ENCODE measurements at regions not wholly inside any gene's neighbourhood (a gene's known extent, or its start where the extent isn't known, plus 50 kb on each side); places are given as distances from the start of the nearest gene placed in this dataset.
A peak's percentile ranks its signal among the peaks of the same experiment; 100 is the strongest.
"Not testable (repeated sequence)": the region's sequence is repeated elsewhere in the genome, so short reads cannot be mapped to it uniquely, and the experiment has no call there.

- not testable (repeated sequence) for DNase-seq
Observed at GRCh38 chr1:91207691-91208090, 185.9 kb upstream of the ZNF644 start.

DNA sequence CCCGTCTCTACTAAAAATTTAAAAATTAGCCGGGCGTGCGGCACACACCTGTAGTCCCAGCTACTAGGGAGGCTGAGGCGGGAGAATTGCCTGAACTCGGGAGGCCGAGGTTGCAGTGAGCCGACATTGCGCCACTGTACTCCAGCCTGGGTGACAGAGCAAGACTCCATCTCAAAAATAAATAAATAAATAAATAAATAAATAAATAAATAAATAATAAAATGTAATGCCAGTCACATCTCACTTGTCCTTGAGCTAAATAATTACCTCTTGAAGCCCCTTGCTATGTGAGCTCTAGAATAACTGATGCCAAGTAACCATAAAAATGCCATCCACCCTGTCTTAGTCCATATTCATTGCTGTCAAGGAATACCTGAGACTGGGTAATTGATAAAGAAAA, 182.3 kb upstream of the ZNF644 start:
- not testable (repeated sequence) for DNase-seq

DNA sequence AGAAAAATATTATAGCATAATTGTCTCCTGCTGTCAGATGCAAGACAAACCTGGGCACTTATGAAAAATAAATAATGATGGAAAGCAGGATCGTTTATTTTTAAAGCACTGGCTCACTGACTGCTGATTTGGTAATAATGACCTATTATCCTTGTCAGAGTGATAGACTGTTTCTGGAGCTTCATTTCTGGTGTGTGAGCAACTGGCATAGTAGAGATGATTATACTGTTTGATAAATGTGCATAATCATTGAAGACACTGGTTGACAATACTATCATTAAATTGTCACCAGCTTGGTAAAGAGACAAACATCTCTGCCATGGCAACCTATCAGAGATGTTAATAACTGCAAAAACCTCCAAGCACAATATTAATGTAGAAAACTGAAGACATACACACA, 179.9 kb upstream of the ZNF644 start:
- no peak for DNase-seq

- DNase-seq = no peak
Observed at GRCh38 chr1:91201176-91201575, 179.3 kb upstream of the ZNF644 start.

DNA sequence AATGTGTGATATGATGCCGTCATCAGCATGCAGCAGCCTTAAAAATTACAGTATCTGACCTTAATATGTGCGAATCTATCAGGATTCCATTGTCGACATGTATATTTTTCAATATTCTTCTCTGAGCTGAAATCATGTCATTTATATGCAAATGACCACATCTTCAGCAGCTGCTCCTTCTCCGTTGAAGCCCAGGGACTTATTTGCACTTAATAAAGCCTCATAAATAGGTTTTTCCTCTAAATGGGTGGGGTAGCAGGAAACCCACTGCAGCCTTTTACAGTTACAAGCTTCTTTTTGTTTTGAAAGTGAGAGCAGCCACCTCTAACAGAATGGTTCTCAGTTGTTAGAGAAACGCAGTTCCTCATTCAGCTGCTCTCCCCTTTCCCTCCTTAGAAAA, 178.8 kb upstream of the ZNF644 start:
- no peak for DNase-seq

DNA sequence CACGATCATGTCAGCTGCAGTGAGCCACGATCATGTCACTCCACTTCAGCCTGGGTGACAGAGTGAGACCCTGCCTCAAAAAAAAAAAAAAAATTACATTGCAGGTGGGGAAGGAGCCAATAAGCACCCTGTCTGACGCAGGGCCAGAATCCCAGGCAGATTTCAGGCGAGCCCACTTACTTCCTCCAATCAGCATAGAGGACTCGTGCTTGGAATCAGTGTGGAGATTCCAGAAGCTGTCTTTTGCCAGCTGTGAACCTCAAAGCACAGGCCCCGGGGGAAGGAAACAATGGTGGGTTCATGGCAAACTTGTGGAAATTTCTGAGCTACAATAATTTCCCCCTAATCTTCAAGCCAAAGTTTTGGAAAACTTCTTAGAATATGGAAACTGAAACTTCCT, 178.2 kb upstream of the ZNF644 start:
- no peak for DNase-seq

GRCh38 chr1:91190996-91191395, 169.2 kb upstream of the ZNF644 start:
- DNase-seq = no peak

GRCh38 chr1:91189096-91189495, 167.3 kb upstream of the ZNF644 start:
- no peak for DNase-seq

DNA sequence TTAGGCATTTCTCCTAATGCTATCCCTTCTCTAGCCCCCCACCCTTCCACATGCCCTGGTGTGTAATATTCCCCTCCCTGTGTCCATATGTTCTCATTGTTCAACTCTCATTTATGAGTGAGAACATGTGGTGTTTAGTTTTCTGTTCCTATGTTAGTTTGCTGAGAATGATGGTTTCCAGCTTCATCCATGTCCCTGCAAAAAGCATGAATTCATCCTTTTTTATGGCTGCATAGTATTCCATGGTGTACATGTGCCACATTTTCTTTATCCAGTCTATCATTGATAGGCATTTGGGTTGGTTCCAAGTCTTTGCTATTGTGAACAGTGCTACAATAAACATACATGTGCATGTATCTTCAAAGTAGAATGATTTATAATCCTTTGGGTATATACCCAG, 161.0 kb upstream of the ZNF644 start:
- DNase-seq = not testable (repeated sequence)

- no peak for DNase-seq
Observed at GRCh38 chr1:91176250-91176649, 154.4 kb upstream of the ZNF644 start.

DNA sequence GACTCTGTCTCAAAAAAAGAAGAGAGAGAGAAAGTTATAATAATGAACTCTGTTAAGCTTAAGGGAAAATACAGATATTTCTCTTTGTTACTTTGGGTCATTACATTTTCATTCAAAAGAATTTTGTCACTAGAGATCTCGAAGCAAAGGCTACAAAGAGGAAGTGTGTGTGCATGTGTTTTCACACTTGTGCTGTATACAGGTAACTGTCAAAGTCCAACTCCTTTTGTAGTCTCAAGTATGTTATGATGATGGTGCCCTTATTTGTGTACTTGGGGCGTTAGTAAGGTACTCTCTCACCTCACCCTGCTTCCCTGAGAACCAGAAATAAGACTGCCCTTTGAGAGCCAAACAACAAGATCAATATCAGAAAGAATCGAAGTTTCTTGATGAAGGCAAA, 152.9 kb upstream of the ZNF644 start:
- no peak for DNase-seq

- DNase-seq = no peak
Observed at GRCh38 chr1:91173346-91173890, 151.6 kb upstream of the ZNF644 start.

GRCh38 chr1:91172541-91172940, 150.7 kb upstream of the ZNF644 start:
- no peak for DNase-seq

DNA sequence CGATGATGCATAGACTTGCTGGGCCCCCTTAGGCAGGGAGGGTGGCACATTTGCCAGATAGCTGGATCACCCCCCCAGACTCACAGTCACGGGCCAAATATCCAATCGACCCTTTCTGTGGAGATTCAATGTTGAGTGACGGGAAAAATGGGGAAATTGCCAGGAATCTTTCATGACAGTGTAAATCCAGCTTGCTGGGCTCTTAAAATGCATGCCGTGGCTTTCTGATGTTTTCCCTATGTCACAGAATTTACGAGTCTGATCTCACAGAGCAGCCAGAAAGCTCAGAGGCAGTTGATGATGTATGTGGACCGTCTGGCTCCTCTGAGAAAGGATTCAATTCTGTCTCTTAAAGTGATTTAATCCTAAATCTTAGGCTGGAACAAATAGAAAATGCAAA, 150.1 kb upstream of the ZNF644 start:
- DNase-seq = no peak

- no peak for DNase-seq
Observed at GRCh38 chr1:91170571-91170970, 148.7 kb upstream of the ZNF644 start.

GRCh38 chr1:91166106-91166712, 144.4 kb upstream of the ZNF644 start:
- DNase-seq = peak; percentile 78

DNA sequence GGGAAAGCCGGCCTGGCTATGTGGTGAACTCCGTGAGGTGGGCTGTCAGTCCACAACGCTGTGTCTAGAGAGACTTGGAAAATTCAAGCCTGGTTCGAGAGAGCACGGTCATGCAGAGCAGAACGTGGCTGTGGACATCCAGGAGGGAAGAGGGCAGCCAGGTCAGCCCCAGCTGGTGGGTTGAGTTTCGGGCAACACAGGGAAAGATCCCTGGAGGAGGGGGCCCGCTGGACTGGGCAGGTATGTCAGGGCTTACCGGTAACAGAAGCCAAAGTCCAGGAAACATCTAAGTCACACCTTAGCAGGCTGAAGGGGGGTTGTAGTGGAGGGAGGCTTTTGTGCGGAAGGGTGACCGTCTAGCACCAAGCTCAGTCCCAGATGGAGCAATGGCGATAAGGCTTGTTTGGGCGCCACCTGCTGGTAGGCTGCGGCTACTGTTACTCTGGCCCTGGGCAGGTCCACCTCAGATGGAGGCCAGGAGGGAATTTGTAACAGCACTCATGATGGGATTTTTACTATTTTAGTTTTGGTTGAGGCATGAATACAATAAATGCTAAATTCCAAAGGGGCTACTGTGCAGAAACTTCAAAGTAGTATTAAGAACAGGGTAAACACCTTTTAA, 143.3 kb upstream of the ZNF644 start:
- DNase-seq = peak; percentile 93

DNA sequence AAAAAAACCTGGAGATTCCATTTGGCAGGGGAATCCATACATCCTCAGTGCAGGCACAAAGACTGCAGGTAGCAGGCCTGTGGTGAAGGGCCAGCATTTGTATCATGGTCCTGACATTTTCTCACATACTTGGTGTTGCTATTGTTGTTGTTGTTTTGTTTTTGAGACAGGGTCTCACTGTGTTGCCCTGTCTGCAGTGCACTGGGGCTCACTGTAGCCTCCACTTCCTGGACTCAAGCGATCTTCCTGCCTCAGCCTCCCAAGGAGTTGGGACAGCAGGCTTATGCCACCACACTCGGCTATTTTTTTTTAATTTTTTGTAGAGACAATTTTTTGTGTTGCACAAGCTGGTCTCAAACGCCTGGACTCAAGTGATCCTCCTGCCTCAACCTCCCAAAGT, 140.8 kb upstream of the ZNF644 start:
- no peak for DNase-seq

GRCh38 chr1:91161749-91162148, 139.9 kb upstream of the ZNF644 start:
- no peak for DNase-seq

- no peak for DNase-seq
Observed at GRCh38 chr1:91161166-91161565, 139.3 kb upstream of the ZNF644 start.

- no peak for DNase-seq
Observed at GRCh38 chr1:91160363-91161075, 138.7 kb upstream of the ZNF644 start.

DNA sequence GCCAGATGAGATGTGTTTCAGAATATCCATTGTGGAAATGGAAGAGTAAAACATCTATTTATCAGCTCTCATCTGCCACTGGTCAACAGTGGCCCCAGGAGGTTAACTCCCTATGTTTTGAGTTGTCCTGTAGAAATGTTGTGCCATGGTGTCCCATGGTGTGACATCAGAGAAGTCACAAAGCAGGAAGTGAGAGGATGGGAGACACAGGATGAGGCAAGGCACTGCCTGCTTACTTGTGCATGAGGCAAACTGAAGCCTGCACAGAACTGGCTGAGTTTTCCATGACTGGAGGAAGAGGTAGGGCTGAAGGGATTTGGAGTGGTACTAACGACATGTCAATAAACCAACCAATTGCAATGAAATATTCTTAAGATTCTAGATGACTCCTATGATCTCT, 131.5 kb upstream of the ZNF644 start:
- no peak for DNase-seq

- DNase-seq = no peak
Observed at GRCh38 chr1:91152331-91152730, 130.5 kb upstream of the ZNF644 start.

GRCh38 chr1:91151702-91152101, 129.9 kb upstream of the ZNF644 start:
- no peak for DNase-seq

Data from islet precursor cell (in vitro differentiated cells).